Cardiac fibroblast (primary cell): ENCODE measurements at regions not wholly inside any gene's neighbourhood (a gene's known extent, or its start where the extent isn't known, plus 50 kb on each side); places are given as distances from the start of the nearest gene placed in this dataset.

Source experiments
- DNase-seq, 2 donors: peaks; one replicate each; pipeline versions ENCODE4 v3.0.0 to v3.0.0-alpha.2; 2010; ENCODE audit warnings: low read depth in 2 of 2
- H3K4me3 ChIP-seq, 2 donors: replicated peaks in 1 of 2; 1 replicate in 1 of 2; 2 replicates in 1 of 2; pipeline ENCODE4 v1.5.1; 2011; ENCODE audit warnings: low read depth in 2 of 2, low read length in 2 of 2, mild to moderate bottlenecking in 2 of 2, moderate library complexity in 1 of 2
- CTCF ChIP-seq: IDR thresholded peaks from one replicate; pipeline ENCODE4 v1.5.1; 2011; ENCODE audit warnings: low read depth, mild to moderate bottlenecking, low read length, inconsistent platforms

- no peak for TF ChIP-seq CTCF
- DNase-seq = no peak
- no peak overlapping the region for H3K4me3 ChIP-seq
Measured at GRCh38 chr5:6926491-6927038, 213.3 kb downstream of the TENT4A start.

GRCh38 chr5:6936031-6936430 is 222.8 kb downstream of the TENT4A start:
- H3K4me3 ChIP-seq = no peak overlapping the region
- TF ChIP-seq CTCF = no peak

GRCh38 chr5:6937677-6938076 is 224.4 kb downstream of the TENT4A start:
- no peak for TF ChIP-seq CTCF
- DNase-seq = no peak
- no peak overlapping the region for H3K4me3 ChIP-seq

More at GRCh38 chr5:6936031-6936430, 222.8 kb downstream of the TENT4A start:
- DNase-seq = no peak

GRCh38 chr5:6941631-6942030 is 228.4 kb downstream of the TENT4A start:
- no peak for TF ChIP-seq CTCF
- H3K4me3 ChIP-seq = no peak overlapping the region
- DNase-seq = no peak

- no peak for TF ChIP-seq CTCF
- no peak for DNase-seq
- no peak overlapping the region for H3K4me3 ChIP-seq
Measured at GRCh38 chr5:6943197-6944112, 230.2 kb downstream of the TENT4A start.

- no peak for TF ChIP-seq CTCF
- no peak for DNase-seq
- H3K4me3 ChIP-seq = no peak overlapping the region
Measured at GRCh38 chr5:6948562-6948961, 235.3 kb downstream of the TENT4A start.
